ENCODE measurements at regions not wholly inside any gene's neighbourhood (a gene's known extent, or its start where the extent isn't known, plus 50 kb on each side); places are given as distances from the start of the nearest gene placed in this dataset.

DNA sequence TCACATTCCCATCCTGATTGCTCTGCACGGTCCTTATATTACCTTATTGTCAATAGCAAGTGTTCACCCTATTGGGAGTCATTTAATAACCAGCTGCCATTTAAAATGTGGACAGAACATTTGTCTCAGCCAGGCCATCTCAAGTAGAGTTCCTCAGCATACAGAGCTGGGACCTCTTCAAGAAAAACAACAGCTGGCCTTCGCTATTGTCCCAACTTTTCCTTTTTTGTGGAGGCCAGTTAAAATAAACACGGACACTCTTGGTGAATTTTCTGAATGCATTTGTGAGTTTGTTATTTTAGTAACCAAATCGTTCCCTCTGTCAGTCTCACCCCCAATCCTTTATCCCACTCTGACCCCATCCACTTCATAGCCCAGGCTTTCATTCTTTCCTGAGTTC, 395.3 kb upstream of the PITX2 start:
- no peak for TF ChIP-seq TEAD4 (IDR thresholded peaks at IDR 0.05)
- TF ChIP-seq CEBPB (IDR thresholded peaks at IDR 0.05): no peak
- TF ChIP-seq EP300 (IDR thresholded peaks at IDR 0.05; ENCODE audit: borderline replicate concordance): no peak
- TF ChIP-seq USF1 (IDR thresholded peaks at IDR 0.05): no peak
- no peak for TF ChIP-seq YY1 (IDR thresholded peaks at IDR 0.05; ENCODE audit: low read depth)

DNA sequence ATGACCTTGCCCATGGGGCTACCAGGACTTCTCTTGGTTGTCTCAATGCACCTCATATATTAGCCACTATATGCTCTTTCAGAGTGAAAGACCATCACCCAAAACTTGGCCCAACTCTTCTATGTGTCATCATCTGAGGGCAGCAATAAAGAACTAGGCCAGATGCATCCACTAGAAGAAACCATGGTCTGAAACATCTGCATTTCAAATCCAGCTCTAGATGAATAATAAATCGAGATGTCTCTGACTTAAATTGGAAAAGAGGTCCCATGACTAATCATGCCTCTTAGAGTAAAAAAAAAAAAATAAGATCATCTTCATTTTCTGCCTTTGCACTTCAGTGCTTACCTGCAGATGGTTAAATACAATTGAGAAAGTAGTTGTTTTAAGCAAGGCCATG, 397.6 kb upstream of the PITX2 start:
- no peak for TF ChIP-seq CREB1 (IDR thresholded peaks at IDR 0.05; ENCODE audit: low read depth)
- TF ChIP-seq TEAD4 (IDR thresholded peaks at IDR 0.05): no peak
- no peak for TF ChIP-seq TAF1 (IDR thresholded peaks at IDR 0.05; ENCODE audit: low read depth)
- TF ChIP-seq USF1 (IDR thresholded peaks at IDR 0.05): no peak
- TF ChIP-seq, protein P1, sequence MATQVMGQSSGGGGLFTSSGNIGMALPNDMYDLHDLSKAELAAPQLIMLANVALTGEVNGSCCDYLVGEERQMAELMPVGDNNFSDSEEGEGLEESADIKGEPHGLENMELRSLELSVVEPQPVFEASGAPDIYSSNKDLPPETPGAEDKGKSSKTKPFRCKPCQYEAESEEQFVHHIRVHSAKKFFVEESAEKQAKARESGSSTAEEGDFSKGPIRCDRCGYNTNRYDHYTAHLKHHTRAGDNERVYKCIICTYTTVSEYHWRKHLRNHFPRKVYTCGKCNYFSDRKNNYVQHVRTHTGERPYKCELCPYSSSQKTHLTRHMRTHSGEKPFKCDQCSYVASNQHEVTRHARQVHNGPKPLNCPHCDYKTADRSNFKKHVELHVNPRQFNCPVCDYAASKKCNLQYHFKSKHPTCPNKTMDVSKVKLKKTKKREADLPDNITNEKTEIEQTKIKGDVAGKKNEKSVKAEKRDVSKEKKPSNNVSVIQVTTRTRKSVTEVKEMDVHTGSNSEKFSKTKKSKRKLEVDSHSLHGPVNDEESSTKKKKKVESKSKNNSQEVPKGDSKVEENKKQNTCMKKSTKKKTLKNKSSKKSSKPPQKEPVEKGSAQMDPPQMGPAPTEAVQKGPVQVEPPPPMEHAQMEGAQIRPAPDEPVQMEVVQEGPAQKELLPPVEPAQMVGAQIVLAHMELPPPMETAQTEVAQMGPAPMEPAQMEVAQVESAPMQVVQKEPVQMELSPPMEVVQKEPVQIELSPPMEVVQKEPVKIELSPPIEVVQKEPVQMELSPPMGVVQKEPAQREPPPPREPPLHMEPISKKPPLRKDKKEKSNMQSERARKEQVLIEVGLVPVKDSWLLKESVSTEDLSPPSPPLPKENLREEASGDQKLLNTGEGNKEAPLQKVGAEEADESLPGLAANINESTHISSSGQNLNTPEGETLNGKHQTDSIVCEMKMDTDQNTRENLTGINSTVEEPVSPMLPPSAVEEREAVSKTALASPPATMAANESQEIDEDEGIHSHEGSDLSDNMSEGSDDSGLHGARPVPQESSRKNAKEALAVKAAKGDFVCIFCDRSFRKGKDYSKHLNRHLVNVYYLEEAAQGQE (IDR thresholded peaks at IDR 0.05; ENCODE audit: low read depth): no peak
- no peak for TF ChIP-seq CEBPB (IDR thresholded peaks at IDR 0.05)
- TF ChIP-seq RAD21 (IDR thresholded peaks at IDR 0.05; ENCODE audit: low read depth): no peak
- TF ChIP-seq ZBTB7A (IDR thresholded peaks at IDR 0.05; ENCODE audit: low read depth): no peak
- no peak for TF ChIP-seq YY1 (IDR thresholded peaks at IDR 0.05; ENCODE audit: low read depth)
- no peak for TF ChIP-seq NFIC (IDR thresholded peaks at IDR 0.05)
- no peak for TF ChIP-seq TCF12 (IDR thresholded peaks at IDR 0.05; ENCODE audit: low read depth)
- TF ChIP-seq EGR1 (IDR thresholded peaks at IDR 0.05): no peak
- no peak for TF ChIP-seq FOXM1 (IDR thresholded peaks at IDR 0.05; ENCODE audit: borderline replicate concordance, low read depth)
- TF ChIP-seq EP300 (IDR thresholded peaks at IDR 0.05; ENCODE audit: borderline replicate concordance): no peak
- no peak for TF ChIP-seq MAX (IDR thresholded peaks at IDR 0.05)

DNA sequence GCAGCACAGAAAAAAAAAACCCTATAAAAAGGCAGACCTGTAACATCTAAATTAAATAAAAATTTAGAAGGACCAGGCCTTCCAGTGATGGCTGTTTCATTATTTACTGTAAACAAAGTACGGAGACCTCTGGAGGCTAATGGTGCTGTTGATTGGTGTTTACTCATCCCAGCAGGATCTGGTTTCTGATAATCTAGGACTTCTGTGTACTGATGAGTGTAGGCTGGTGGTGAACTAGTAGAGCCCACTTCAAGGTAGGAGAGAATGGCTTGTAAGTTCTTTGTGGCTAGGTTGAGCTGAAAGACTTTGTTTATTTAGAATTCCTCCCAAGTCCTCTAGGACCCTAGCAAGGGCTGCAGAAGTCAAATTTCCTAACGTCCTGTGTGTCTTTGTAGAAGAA, 398.1 kb upstream of the PITX2 start:
- TF ChIP-seq NFIC (IDR thresholded peaks at IDR 0.05): no peak
- no peak for TF ChIP-seq CREB1 (IDR thresholded peaks at IDR 0.05; ENCODE audit: low read depth)
- TF ChIP-seq TCF12 (IDR thresholded peaks at IDR 0.05; ENCODE audit: low read depth): no peak
- TF ChIP-seq CEBPB (IDR thresholded peaks at IDR 0.05): no peak
- TF ChIP-seq EGR1 (IDR thresholded peaks at IDR 0.05): no peak
- TF ChIP-seq USF1 (IDR thresholded peaks at IDR 0.05): no peak
- TF ChIP-seq MAX (IDR thresholded peaks at IDR 0.05): no peak
- TF ChIP-seq RAD21 (IDR thresholded peaks at IDR 0.05; ENCODE audit: low read depth): no peak
- no peak for TF ChIP-seq TAF1 (IDR thresholded peaks at IDR 0.05; ENCODE audit: low read depth)
- no peak for TF ChIP-seq YY1 (IDR thresholded peaks at IDR 0.05; ENCODE audit: low read depth)
- no peak for TF ChIP-seq EP300 (IDR thresholded peaks at IDR 0.05; ENCODE audit: borderline replicate concordance)
- no peak for TF ChIP-seq ZBTB7A (IDR thresholded peaks at IDR 0.05; ENCODE audit: low read depth)

DNA sequence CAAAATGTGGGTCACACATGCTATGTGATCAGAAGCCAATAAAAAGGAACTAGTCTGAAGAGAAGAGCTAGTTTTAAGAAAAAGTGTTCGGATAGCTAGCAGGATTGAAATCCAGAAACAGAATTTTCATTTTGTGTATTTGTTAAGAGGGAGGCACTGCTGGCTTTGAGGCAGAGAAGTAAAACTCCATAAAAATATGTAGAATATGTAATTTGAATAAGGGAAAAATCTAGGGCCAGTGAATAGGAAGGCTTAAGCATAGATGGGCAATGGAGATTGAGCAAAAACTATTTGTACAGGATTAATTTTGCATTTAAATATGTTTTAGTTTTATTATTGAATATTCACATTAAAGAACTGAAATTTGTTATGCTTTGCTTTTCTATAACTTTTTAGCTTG, 399.9 kb upstream of the PITX2 start:
- TF ChIP-seq CREB1 (IDR thresholded peaks at IDR 0.05; ENCODE audit: low read depth): no peak
- TF ChIP-seq FOXM1 (IDR thresholded peaks at IDR 0.05; ENCODE audit: borderline replicate concordance, low read depth): no peak
- TF ChIP-seq EP300 (IDR thresholded peaks at IDR 0.05; ENCODE audit: borderline replicate concordance): no peak
- TF ChIP-seq, protein P1 (IDR thresholded peaks at IDR 0.05; ENCODE audit: low read depth): no peak
- TF ChIP-seq CEBPB (IDR thresholded peaks at IDR 0.05): no peak
- TF ChIP-seq TAF1 (IDR thresholded peaks at IDR 0.05; ENCODE audit: low read depth): no peak
- no peak for TF ChIP-seq TEAD4 (IDR thresholded peaks at IDR 0.05)
- TF ChIP-seq NFIC (IDR thresholded peaks at IDR 0.05): no peak
- TF ChIP-seq MAX (IDR thresholded peaks at IDR 0.05): no peak
- no peak for TF ChIP-seq YY1 (IDR thresholded peaks at IDR 0.05; ENCODE audit: low read depth)
- TF ChIP-seq EGR1 (IDR thresholded peaks at IDR 0.05): no peak

GRCh38 chr4:111027526-111027925, 404.6 kb upstream of the PITX2 start:
- TF ChIP-seq ZBTB7A (IDR thresholded peaks at IDR 0.05; ENCODE audit: low read depth) (no peak), USF1 (IDR thresholded peaks at IDR 0.05) (no peak), EGR1 (IDR thresholded peaks at IDR 0.05) (no peak), FOXM1 (IDR thresholded peaks at IDR 0.05; ENCODE audit: borderline replicate concordance, low read depth) (no peak), EP300 (IDR thresholded peaks at IDR 0.05; ENCODE audit: borderline replicate concordance) (no peak), CEBPB (IDR thresholded peaks at IDR 0.05) (no peak), TEAD4 (IDR thresholded peaks at IDR 0.05) (no peak), TAF1 (IDR thresholded peaks at IDR 0.05; ENCODE audit: low read depth) (no peak), YY1 (IDR thresholded peaks at IDR 0.05; ENCODE audit: low read depth) (no peak), CREB1 (IDR thresholded peaks at IDR 0.05; ENCODE audit: low read depth) (no peak), MAX (IDR thresholded peaks at IDR 0.05) (no peak), NFIC (IDR thresholded peaks at IDR 0.05) (no peak), RAD21 (IDR thresholded peaks at IDR 0.05; ENCODE audit: low read depth) (no peak), TCF12 (IDR thresholded peaks at IDR 0.05; ENCODE audit: low read depth) (no peak)
- TF ChIP-seq, protein P1 (IDR thresholded peaks at IDR 0.05; ENCODE audit: low read depth): no peak

Measured in Ishikawa (cell line).